PC-3 (cell line): ENCODE measurements at regions not wholly inside any gene's neighbourhood (a gene's known extent, or its start where the extent isn't known, plus 50 kb on each side); places are given as distances from the start of the nearest gene placed in this dataset.

Experiments
- ATAC-seq: fragments of 200-7000 bp; cut with Tn5 transposase; 2 replicates; pipeline ENCODE4 v1.9.1; 2020; ENCODE audit warnings: mild to moderate bottlenecking, moderate library complexity
- BruUV-seq: library from RNA; stranded (reverse); fragments of 400-500 nt; replicated peaks from 2 replicates; lab custom pipeline; 2021; lab: Mats Ljungman, UMichigan
- CTCF ChIA-PET: fragments of 300-600 bp; sonication (Branson Sonifier 250); formaldehyde crosslinking; loops from one replicate; lab custom pipeline; 2022; ENCODE audit warnings: antibody characterized with exemption; lab: Charles Lee
- POLR2A ChIA-PET: fragments of 300-600 bp; sonication (Branson Sonifier 250); formaldehyde crosslinking; loops from one replicate; lab custom pipeline; 2022; ENCODE audit warnings: antibody characterized with exemption; ENCODE audit not compliant: unreplicated experiment; lab: Charles Lee
- DNase-seq: peaks from one replicate; pipeline ENCODE4 v3.0.0-alpha.2; 2015
- H2AFZ ChIP-seq: fragments of 300-600 bp; sonication (generic); 2 replicates; pipeline ENCODE4 v1.6.0; 2016; ENCODE audit warnings: antibody characterized with exemption, low read length
- H3F3A ChIP-seq: fragments of 300-600 bp; sonication (generic); one replicate; pipeline ENCODE4 v1.6.0; 2017; ENCODE audit warnings: antibody characterized with exemption, low read length, control low read depth, mild to moderate bottlenecking; ENCODE audit not compliant: unreplicated experiment
- H3K27ac ChIP-seq: fragments of 300-600 bp; sonication (generic); 2 replicates; pipeline ENCODE4 v1.5.1; 2016; ENCODE audit warnings: mild to moderate bottlenecking, low read length
- H3K27me3 ChIP-seq: fragments of 300-600 bp; sonication (generic); 2 replicates; pipeline ENCODE4 v1.6.1; 2016; ENCODE audit warnings: low read length, mixed read lengths
- H3K36me3 ChIP-seq: fragments of 300-600 bp; sonication (generic); 2 replicates; pipeline ENCODE4 v1.6.1; 2016; ENCODE audit warnings: low read depth, mixed run types, low read length, mixed read lengths
- H3K4me1 ChIP-seq: fragments of 300-600 bp; sonication (generic); 2 replicates; pipeline ENCODE4 v1.5.1; 2016; ENCODE audit warnings: low read length; ENCODE audit not compliant: insufficient read depth
- H3K4me2 ChIP-seq: fragments of 300-600 bp; sonication (generic); 2 replicates; pipeline ENCODE4 v1.6.0; 2016; ENCODE audit warnings: low read length
- H3K4me3 ChIP-seq: fragments of 300-600 bp; sonication (generic); 2 replicates; pipeline ENCODE4 v1.5.1; 2016; ENCODE audit warnings: mild to moderate bottlenecking, low read length, mixed read lengths
- H3K79me2 ChIP-seq: fragments of 300-600 bp; sonication (generic); 2 replicates; pipeline ENCODE4 v1.6.1; 2017; ENCODE audit warnings: low read length, mixed read lengths
- H3K9ac ChIP-seq: fragments of 300-600 bp; sonication (generic); 2 replicates; pipeline ENCODE4 v1.6.0; 2016; ENCODE audit warnings: mild to moderate bottlenecking, low read length
- H3K9me2 ChIP-seq: fragments of 300-600 bp; sonication (generic); replicated peaks from 2 replicates; pipeline ENCODE4 v1.6.1; 2016; ENCODE audit warnings: mixed run types, low read length, mixed read lengths
- H3K9me3 ChIP-seq: fragments of 300-600 bp; sonication (generic); 2 replicates; pipeline ENCODE4 v1.6.1; 2016; ENCODE audit warnings: low read length, mixed read lengths
- H4K20me1 ChIP-seq: fragments of 300-600 bp; sonication (generic); 2 replicates; pipeline ENCODE4 v1.6.1; 2016; ENCODE audit warnings: low read length, mixed read lengths
- EZH2 ChIP-seq: fragments of 300-600 bp; sonication (generic); IDR thresholded peaks from one replicate; pipeline ENCODE4 v1.6.1; 2017; ENCODE audit warnings: antibody characterized with exemption, mild to moderate bottlenecking, low read length; ENCODE audit not compliant: unreplicated experiment
- EZH2phosphoT487 ChIP-seq: fragments of 300-600 bp; sonication (generic); IDR thresholded peaks from 2 replicates; pipeline ENCODE4 v1.6.1; 2018; ENCODE audit warnings: mild to moderate bottlenecking, antibody characterized with exemption, low read length, borderline replicate concordance
- intact Hi-C: fragments of 100-400 bp; cut with micrococcal nuclease; formaldehyde crosslinking; loops from 2 replicates; pipeline ENCODE4 v1.9.0; 2023
- TF ChIP-seq, protein P1 (sequence below): fragments of 300-600 bp; sonication (generic); conservative IDR thresholded peaks from 2 replicates; pipeline ENCODE4 v1.5.1; 2017; ENCODE audit warnings: antibody characterized with exemption, low read depth, mild to moderate bottlenecking, low read length

DNA sequence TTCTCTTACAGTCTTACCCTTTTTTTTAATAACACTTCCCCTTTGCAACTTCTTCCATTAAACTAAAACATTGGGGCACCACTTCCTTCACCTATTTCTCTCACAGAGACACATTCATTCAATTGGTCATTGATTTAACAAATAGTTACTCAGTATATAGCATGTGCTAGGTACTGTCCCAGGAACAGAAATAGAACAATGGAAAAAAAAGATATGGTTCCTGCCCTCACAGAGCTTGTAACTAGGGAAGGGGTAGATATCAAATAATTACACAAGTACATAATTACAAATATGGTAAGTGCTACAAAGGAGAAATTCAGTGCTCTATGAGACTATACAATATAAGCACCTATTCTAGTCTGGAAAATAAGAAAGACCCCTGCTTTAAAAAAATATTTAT is 165.5 kb upstream of the RBBP8 start:
- ChIA-PET POLR2A (no interaction called here), CTCF (no interaction called here)
- H3K9me2 ChIP-seq: no peaks in the 10 kb centered on the region
- H3K79me2 ChIP-seq: no peaks in the 10 kb centered on the region
- no peak overlapping the region for H2AFZ ChIP-seq
- no peaks in the 10 kb centered on the region for H3K27me3 ChIP-seq
- no peak overlapping the region for H3K4me3 ChIP-seq
- no peaks in the 10 kb centered on the region for H3K4me1 ChIP-seq
- ATAC-seq (no peak), DNase-seq (no peak)
- TF ChIP-seq, protein P1, sequence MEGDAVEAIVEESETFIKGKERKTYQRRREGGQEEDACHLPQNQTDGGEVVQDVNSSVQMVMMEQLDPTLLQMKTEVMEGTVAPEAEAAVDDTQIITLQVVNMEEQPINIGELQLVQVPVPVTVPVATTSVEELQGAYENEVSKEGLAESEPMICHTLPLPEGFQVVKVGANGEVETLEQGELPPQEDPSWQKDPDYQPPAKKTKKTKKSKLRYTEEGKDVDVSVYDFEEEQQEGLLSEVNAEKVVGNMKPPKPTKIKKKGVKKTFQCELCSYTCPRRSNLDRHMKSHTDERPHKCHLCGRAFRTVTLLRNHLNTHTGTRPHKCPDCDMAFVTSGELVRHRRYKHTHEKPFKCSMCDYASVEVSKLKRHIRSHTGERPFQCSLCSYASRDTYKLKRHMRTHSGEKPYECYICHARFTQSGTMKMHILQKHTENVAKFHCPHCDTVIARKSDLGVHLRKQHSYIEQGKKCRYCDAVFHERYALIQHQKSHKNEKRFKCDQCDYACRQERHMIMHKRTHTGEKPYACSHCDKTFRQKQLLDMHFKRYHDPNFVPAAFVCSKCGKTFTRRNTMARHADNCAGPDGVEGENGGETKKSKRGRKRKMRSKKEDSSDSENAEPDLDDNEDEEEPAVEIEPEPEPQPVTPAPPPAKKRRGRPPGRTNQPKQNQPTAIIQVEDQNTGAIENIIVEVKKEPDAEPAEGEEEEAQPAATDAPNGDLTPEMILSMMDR: no peak
- no peak for TF ChIP-seq EZH2
- H3K9ac ChIP-seq: no peak overlapping the region
- H3K36me3 ChIP-seq: no peaks in the 10 kb centered on the region
- H4K20me1 ChIP-seq: no peaks in the 10 kb centered on the region
- no peak overlapping the region for H3K4me2 ChIP-seq
- intact Hi-C loops: no loop called here
- 0 out of 2 replicates have a peak, but pooled peaks cover 5% of the 10 kb centered on the region for H3K9me3 ChIP-seq
- no TSS peak for BruUV-seq
- no peaks in the 10 kb centered on the region for H3F3A ChIP-seq
- H3K27ac ChIP-seq: no peak overlapping the region

- BruUV-seq: no TSS peak
- H3K27ac ChIP-seq: no peak overlapping the region
- H3F3A ChIP-seq: no peaks in the 10 kb centered on the region
- no peak for ATAC-seq
- H2AFZ ChIP-seq: no peak overlapping the region
- 0 out of 2 replicates have a peak, but pooled peaks cover 5% of the 10 kb centered on the region for H3K9me3 ChIP-seq
- POLR2A ChIA-PET: no interaction called here
- H3K4me3 ChIP-seq: no peak overlapping the region
- intact Hi-C loops: no loop called here
- TF ChIP-seq EZH2phosphoT487 (no peak), EZH2 (no peak)
- TF ChIP-seq, protein P1: no peak
- no peaks in the 10 kb centered on the region for H3K36me3 ChIP-seq
- no peak for DNase-seq
- H3K9ac ChIP-seq: no peak overlapping the region
- no peaks in the 10 kb centered on the region for H3K9me2 ChIP-seq
- CTCF ChIA-PET: interaction anchor here (0.6 kb wide), 1 partner anchor 209 kb away, joined by 4 read pairs; no protein-coding TSS in a partner anchor
- no peaks in the 10 kb centered on the region for H3K4me1 ChIP-seq
- no peaks in the 10 kb centered on the region for H4K20me1 ChIP-seq
- H3K79me2 ChIP-seq: no peaks in the 10 kb centered on the region
- H3K4me2 ChIP-seq: no peak overlapping the region
- no peaks in the 10 kb centered on the region for H3K27me3 ChIP-seq
These were observed 159.2 kb upstream of the RBBP8 start for GRCh38 chr18:22773944-22774343.

GRCh38 chr18:22778996-22779395 is 154.1 kb upstream of the RBBP8 start:
- Histone ChIP-seq H3K4me3 (no peak overlapping the region), H3K36me3 (no peaks in the 10 kb centered on the region), H3K4me2 (no peak overlapping the region), H3K9me3 (no peaks in the 10 kb centered on the region), H3K4me1 (no peaks in the 10 kb centered on the region), H3K9me2 (no peaks in the 10 kb centered on the region), H3K27me3 (no peaks in the 10 kb centered on the region), H4K20me1 (no peaks in the 10 kb centered on the region), H2AFZ (no peak overlapping the region), H3K79me2 (no peaks in the 10 kb centered on the region), H3F3A (no peaks in the 10 kb centered on the region), H3K27ac (no peak overlapping the region), H3K9ac (no peak overlapping the region)
- intact Hi-C loops: no loop called here
- TF ChIP-seq, protein P1: no peak
- TF ChIP-seq EZH2phosphoT487 (no peak), EZH2 (no peak)
- ChIA-PET POLR2A (no interaction called here), CTCF (no interaction called here)
- no peak for DNase-seq
- ATAC-seq: no peak
- BruUV-seq: no TSS peak
